ENCODE measurements at regions not wholly inside any gene's neighbourhood (a gene's known extent, or its start where the extent isn't known, plus 50 kb on each side); places are given as distances from the start of the nearest gene placed in this dataset.

DNA sequence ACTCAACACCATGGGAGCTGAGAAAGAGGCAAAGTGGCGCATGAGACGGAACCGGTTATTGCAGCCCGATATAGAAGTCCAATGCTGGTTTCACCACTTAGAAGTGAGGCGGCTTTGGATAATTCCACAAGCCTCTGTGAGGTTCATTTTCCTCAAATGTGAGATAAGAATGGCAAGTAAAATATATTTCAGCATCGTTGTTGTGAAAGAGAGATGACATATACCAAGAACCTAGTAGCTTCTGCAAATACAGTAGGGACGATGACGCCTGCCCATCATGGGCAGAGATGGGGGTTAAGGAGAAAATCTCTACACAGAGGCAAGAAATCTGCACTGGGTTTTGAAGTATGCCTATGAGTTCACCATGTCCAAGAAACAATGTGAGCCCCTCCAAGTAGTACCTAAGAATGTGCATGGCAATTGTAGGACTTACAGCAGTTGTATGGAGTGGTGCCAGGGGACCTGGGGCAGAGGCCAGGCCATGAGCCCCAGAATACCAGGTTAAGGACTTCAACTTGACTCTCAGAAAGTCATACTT is 352.0 kb downstream of the RNF144A start:
- no peak for TF ChIP-seq POLR2A (IDR thresholded peaks at IDR 0.05)
- TF ChIP-seq, protein P1, sequence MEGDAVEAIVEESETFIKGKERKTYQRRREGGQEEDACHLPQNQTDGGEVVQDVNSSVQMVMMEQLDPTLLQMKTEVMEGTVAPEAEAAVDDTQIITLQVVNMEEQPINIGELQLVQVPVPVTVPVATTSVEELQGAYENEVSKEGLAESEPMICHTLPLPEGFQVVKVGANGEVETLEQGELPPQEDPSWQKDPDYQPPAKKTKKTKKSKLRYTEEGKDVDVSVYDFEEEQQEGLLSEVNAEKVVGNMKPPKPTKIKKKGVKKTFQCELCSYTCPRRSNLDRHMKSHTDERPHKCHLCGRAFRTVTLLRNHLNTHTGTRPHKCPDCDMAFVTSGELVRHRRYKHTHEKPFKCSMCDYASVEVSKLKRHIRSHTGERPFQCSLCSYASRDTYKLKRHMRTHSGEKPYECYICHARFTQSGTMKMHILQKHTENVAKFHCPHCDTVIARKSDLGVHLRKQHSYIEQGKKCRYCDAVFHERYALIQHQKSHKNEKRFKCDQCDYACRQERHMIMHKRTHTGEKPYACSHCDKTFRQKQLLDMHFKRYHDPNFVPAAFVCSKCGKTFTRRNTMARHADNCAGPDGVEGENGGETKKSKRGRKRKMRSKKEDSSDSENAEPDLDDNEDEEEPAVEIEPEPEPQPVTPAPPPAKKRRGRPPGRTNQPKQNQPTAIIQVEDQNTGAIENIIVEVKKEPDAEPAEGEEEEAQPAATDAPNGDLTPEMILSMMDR (IDR thresholded peaks at IDR 0.05), result no peak
